22Rv1 (cell line): ENCODE measurements at regions not wholly inside any gene's neighbourhood (a gene's known extent, or its start where the extent isn't known, plus 50 kb on each side); places are given as distances from the start of the nearest gene placed in this dataset.

ENCODE experiments used
- H3K27ac ChIP-seq: fragments of 450-650 bp; 2 replicates; pipeline ENCODE4 v1.5.1; 2017
- ZFX ChIP-seq: fragments of 450-650 bp; IDR thresholded peaks from 2 replicates; pipeline ENCODE4 v1.6.1; 2017; ENCODE audit warnings: antibody characterized with exemption, borderline replicate concordance
- TF ChIP-seq, protein P1 (sequence below): fragments of 450-650 bp; IDR thresholded peaks from 2 replicates; pipeline ENCODE4 v1.5.1; 2017; ENCODE audit warnings: mild to moderate bottlenecking

DNA sequence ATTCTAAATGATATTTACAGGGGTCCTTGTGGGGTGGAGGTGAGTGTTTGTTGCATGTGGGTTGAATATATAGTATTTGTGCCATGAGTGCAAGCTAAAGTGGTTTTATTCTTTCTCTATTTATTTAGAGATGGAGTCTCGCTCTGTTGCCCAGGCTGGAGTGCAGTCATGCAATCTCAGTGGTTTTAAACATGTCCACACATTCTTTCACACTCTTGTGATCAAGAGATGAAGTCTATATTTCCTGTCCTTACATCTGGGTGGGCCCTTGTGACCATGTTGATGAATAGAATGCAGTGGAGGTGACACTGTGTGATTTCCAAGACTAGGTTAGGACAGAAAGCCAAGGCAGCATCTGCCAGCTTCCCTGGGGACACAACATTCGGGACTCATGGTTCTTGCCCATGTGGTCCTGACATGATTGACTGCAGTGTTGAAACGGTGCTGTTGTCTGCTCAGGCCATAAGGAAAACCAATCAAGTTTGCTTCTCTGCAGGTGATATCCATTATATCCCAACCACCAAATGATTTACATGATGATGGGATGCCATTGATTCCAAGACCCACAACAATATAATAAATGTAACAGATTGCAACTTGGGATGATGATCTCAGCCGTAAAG is 172.6 kb downstream of the SUDS3 start:
- no peak overlapping the region for H3K27ac ChIP-seq
- no peak for TF ChIP-seq ZFX
- TF ChIP-seq, protein P1, sequence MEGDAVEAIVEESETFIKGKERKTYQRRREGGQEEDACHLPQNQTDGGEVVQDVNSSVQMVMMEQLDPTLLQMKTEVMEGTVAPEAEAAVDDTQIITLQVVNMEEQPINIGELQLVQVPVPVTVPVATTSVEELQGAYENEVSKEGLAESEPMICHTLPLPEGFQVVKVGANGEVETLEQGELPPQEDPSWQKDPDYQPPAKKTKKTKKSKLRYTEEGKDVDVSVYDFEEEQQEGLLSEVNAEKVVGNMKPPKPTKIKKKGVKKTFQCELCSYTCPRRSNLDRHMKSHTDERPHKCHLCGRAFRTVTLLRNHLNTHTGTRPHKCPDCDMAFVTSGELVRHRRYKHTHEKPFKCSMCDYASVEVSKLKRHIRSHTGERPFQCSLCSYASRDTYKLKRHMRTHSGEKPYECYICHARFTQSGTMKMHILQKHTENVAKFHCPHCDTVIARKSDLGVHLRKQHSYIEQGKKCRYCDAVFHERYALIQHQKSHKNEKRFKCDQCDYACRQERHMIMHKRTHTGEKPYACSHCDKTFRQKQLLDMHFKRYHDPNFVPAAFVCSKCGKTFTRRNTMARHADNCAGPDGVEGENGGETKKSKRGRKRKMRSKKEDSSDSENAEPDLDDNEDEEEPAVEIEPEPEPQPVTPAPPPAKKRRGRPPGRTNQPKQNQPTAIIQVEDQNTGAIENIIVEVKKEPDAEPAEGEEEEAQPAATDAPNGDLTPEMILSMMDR = no peak

DNA sequence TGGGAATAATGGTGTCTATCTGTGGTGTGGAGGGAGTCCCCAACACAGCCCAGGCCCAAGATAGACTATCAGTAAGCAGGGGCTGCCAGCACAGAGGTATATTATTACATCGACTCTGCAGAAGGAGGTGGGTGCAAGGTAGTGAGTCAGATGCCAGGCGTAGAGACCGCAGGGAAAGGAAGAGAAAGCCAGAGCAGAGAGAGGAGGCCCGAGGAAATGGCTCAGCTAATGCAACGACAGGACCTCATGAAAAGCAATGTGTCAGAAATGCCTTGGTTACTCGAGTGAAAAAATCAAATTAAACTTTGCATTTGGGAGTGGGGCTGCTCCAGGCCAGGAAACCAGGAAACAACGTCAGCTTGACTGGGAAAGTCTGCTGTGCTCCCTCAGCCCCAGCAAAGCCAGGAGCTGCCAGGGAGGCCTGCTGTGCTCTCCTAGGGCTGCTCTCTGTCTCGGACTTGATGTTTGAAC is 173.2 kb downstream of the SUDS3 start:
- no peak for TF ChIP-seq ZFX
- TF ChIP-seq, protein P1 = no peak
- H3K27ac ChIP-seq = no peak overlapping the region

DNA sequence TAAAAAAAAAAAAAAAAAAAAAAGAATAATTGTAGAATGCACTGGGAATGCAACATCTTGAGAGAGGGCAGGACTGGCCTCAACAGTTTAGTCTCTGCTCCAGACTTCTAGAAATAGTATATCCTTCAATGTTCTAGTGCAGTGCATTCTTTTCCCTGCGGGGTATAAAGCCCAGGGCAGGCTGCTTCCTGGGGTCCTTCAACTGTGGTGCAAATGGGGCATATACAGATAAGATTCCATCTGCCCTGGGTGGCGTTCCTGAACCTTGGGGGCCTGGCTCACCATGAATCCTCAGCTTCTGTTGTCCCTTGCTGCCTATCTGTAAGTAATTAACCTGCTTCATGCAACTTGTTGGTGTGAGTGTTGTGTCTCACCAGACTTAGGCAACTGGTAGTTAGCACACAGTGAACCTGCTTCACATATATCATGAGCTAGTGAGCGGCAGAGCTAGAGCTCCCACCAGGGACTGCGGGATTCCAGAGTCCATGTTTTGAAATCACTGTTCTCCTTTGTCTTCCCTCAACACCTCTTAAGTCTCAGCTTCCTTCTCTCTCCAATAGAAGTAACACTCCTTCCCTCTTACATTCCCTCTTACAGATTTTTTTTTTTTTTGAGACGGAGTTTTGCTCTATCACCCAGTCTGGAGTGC is 177.6 kb downstream of the SUDS3 start:
- no peak overlapping the region for H3K27ac ChIP-seq
- no peak for TF ChIP-seq ZFX
- TF ChIP-seq, protein P1 = no peak

DNA sequence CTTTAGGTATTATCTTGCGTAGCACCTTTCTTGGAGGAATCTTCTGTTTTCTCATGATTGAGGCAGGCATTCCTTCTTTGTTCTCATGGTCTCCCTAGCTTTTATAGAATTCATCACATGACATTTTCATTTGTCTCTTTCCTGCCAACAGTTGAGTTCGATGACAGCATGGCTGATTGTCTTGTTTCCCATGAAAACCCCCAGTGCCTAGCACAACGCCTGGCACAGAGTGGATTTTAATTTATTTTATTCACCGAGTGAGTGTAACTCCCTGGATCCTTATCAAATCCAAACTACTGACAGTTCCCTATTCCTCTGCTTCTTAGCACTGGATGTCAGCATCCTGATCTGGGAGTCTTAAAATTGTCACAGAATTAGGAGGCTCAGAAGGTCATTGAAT is 182.6 kb downstream of the SUDS3 start:
- H3K27ac ChIP-seq = no peak overlapping the region
- TF ChIP-seq, protein P1 = no peak
- no peak for TF ChIP-seq ZFX

DNA sequence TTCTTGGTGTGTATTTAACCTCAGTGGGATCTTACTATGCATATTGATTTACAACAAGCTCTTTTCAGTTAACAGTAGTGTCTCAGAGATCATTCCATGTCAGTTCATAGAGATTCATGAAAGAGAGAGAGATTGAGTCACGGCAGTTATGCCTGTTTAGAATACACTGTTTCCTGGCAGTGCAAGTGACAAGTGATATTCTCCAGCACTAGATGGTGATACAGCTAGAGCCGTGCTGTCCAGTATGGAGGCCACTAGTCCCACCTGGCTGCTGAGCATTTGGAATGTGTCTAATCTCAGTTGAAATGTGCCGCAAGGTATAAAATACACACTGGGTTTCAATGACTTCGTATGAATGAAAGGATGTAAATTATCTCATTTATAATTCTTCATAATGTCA is 184.4 kb downstream of the SUDS3 start:
- peak overlapping the region; percentile 3; the same call in 1 of the 2 replicates for H3K27ac ChIP-seq
- TF ChIP-seq, protein P1 = no peak
- TF ChIP-seq ZFX = no peak

DNA sequence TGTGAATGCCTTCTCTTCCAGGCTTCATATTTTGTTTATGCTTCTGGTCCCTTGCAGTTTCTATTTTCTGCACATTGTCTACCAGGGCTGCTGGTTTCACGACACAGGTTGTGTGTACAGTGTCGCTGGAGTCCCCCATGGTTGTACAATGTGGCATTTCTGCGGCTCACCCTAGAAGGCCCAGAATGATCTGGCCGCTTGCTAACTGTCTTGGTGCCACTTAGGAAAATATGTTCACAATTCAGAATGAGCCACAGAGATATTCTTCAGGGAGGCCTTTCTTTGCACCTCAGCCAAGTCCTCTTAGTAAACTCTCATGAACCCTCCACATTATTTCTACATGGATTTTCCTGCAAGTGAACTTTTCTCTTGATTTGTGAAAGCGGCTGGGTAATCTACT is 195.4 kb downstream of the SUDS3 start:
- peak overlapping the region; percentile 97 for H3K27ac ChIP-seq
- TF ChIP-seq, protein P1 = no peak
- no peak for TF ChIP-seq ZFX

DNA sequence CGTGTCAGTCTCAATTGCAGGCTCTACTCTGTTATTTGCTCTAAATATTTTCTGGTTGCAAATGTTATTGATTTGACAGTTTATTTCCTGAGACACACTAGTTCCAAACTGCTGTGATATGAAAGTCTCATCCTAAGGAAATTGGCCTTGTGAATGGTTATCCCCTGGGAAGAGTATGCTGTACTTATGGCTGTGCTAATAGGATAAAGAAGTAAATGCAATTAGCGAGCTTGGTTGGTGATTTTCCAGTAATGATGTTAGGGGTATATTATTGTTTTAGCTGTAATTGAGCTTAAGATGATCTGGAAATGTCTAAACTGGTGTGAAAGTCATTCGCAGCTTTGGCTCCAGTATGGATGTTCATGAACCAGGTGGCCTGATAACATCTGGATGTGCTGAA is 197.9 kb downstream of the SUDS3 start:
- TF ChIP-seq ZFX = no peak
- TF ChIP-seq, protein P1 = no peak
- peak overlapping the region; percentile 92 for H3K27ac ChIP-seq
